Spleen (tissue), 7 donors: ENCODE measurements at regions not wholly inside any gene's neighbourhood (a gene's known extent, or its start where the extent isn't known, plus 50 kb on each side); places are given as distances from the start of the nearest gene placed in this dataset.

ENCODE experiments used
- CTCF ChIP-seq, 11 experiments: fragments of 200-600 bp in 7 of 11; fragments of 450-650 bp in 4 of 11; sonication (generic) in 4 of 11; IDR thresholded peaks in 8 of 11; conservative IDR thresholded peaks in 3 of 11; 1 replicate in 7 of 11; 2 replicates in 4 of 11; pipeline versions ENCODE4 v1.4.0 to v1.8.0; 2016 to 2021; ENCODE audit warnings: antibody characterized with exemption in 11 of 11, inconsistent platforms in 4 of 11, mild to moderate bottlenecking in 1 of 11
- POLR2AphosphoS5 ChIP-seq, 3 donors: sonication (generic); formaldehyde crosslinking; IDR thresholded peaks; one replicate each; pipeline ENCODE4 v1.5.1; 2017; ENCODE audit warnings: antibody characterized with exemption in 3 of 3
- donor health status: DM: no; HTN: no; CAD: no; lungs with moderate emphysema.
- donor health status: DM: no; HTN: no; CAD: no.
- donor health status: DM: no; HTN: no; CAD: no.

DNA sequence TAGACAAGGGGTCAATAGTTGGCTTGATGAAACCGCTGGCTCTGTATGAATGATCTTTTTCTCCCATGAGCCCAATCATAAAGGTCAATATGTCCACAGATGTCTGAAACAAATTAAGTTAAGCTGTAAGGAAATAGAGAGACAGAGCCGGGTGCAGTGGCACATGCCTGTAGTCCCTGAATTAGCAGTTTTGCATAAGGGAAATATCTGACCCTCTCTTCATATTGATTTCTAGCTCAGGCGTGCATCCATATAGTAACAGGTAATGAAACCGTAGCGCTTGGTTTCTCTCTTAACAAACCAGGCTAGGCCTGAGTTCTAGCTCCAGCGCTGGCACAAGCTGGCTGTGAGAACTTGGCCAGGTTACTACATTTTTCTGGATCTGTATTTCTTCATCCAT lies 118.1 kb upstream of the ERCC6L2 start:
- TF ChIP-seq CTCF (IDR thresholded peaks at IDR 0.05 in 8 of 11, conservative IDR thresholded peaks at IDR 0.05 in 3 of 11): no peak
- TF ChIP-seq POLR2AphosphoS5 (IDR thresholded peaks at IDR 0.05): no peak
